NCI-H2196 treated with DMSO at 0.1 percent for 48 hours (cell line): ENCODE measurements at regions not wholly inside any gene's neighbourhood (a gene's known extent, or its start where the extent isn't known, plus 50 kb on each side); places are given as distances from the start of the nearest gene placed in this dataset.

Experiments
- DNase-seq: peaks from one replicate; lab custom pipeline; 2025; ENCODE audit not compliant: unreplicated experiment; lab: John Stamatoyannopoulos, UW

- DNase-seq: no peak
These were observed 502.4 kb downstream of the TMEM182 start for GRCh38 chr2:103264058-103264768.

- DNase-seq: no peak
These were observed 503.7 kb downstream of the TMEM182 start for GRCh38 chr2:103265521-103265920.

GRCh38 chr2:103268841-103269498 is 507.1 kb downstream of the TMEM182 start:
- no peak for DNase-seq

GRCh38 chr2:103276869-103277268 is 515.0 kb downstream of the TMEM182 start:
- no peak for DNase-seq

- DNase-seq: no peak
These were observed 522.9 kb downstream of the TMEM182 start for GRCh38 chr2:103284750-103285149.

- no peak for DNase-seq
These were observed 523.5 kb downstream of the TMEM182 start for GRCh38 chr2:103285354-103285753.

GRCh38 chr2:103287746-103288145 is 525.9 kb downstream of the TMEM182 start:
- DNase-seq: no peak

- no peak for DNase-seq
These were observed 526.9 kb downstream of the TMEM182 start for GRCh38 chr2:103288696-103289095.

GRCh38 chr2:103289105-103289725 is 527.4 kb downstream of the TMEM182 start:
- no peak for DNase-seq

GRCh38 chr2:103292573-103292972 is 530.7 kb downstream of the TMEM182 start:
- no peak for DNase-seq

- no peak for DNase-seq
These were observed 531.4 kb downstream of the TMEM182 start for GRCh38 chr2:103293067-103293741.

GRCh38 chr2:103293742-103294077 is 531.9 kb downstream of the TMEM182 start:
- no peak for DNase-seq

GRCh38 chr2:103294420-103294819 is 532.6 kb downstream of the TMEM182 start:
- DNase-seq: no peak

- DNase-seq: no peak
These were observed 533.8 kb downstream of the TMEM182 start for GRCh38 chr2:103295591-103295990.

- no peak for DNase-seq
These were observed 562.8 kb downstream of the TMEM182 start for GRCh38 chr2:103324671-103325070.

- no peak for DNase-seq
These were observed 565.6 kb downstream of the TMEM182 start for GRCh38 chr2:103327386-103327785.

- no peak for DNase-seq
These were observed 566.1 kb downstream of the TMEM182 start for GRCh38 chr2:103327966-103328365.

GRCh38 chr2:103335403-103335802 is 573.6 kb downstream of the TMEM182 start:
- no peak for DNase-seq

- no peak for DNase-seq
These were observed 577.0 kb downstream of the TMEM182 start for GRCh38 chr2:103338819-103339218.

GRCh38 chr2:103346780-103347179 is 584.9 kb downstream of the TMEM182 start:
- no peak for DNase-seq

- DNase-seq: no peak
These were observed 591.9 kb downstream of the TMEM182 start for GRCh38 chr2:103353774-103354173.

GRCh38 chr2:103355287-103355686 is 593.5 kb downstream of the TMEM182 start:
- no peak for DNase-seq
